ENCODE measurements at regions not wholly inside any gene's neighbourhood (a gene's known extent, or its start where the extent isn't known, plus 50 kb on each side); places are given as distances from the start of the nearest gene placed in this dataset.

DNA sequence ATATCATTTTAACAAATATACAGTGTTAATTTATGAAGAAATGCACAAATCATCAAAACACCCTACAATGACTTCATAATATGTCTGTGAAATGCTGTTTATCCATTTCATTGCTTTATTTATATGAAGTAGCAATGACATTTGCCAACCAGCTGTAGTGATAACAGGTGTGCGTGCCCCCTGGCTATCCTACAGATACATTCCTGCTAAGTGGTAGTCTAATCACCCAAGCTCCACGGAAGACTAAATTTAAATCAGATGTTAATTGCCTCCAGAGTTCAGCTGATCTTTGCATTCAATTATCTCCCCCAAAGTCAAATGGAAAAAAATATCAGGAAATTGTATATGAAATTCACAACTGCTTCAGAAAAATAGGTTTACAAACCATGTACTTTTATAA, 1164.2 kb upstream of the LRRN3 start:
- DNase-seq (ENCODE audit: low read depth) = no peak
- no peak overlapping the region for H3K4me3 ChIP-seq (ENCODE audit: low read depth, low read length)
- TF ChIP-seq, protein P1, sequence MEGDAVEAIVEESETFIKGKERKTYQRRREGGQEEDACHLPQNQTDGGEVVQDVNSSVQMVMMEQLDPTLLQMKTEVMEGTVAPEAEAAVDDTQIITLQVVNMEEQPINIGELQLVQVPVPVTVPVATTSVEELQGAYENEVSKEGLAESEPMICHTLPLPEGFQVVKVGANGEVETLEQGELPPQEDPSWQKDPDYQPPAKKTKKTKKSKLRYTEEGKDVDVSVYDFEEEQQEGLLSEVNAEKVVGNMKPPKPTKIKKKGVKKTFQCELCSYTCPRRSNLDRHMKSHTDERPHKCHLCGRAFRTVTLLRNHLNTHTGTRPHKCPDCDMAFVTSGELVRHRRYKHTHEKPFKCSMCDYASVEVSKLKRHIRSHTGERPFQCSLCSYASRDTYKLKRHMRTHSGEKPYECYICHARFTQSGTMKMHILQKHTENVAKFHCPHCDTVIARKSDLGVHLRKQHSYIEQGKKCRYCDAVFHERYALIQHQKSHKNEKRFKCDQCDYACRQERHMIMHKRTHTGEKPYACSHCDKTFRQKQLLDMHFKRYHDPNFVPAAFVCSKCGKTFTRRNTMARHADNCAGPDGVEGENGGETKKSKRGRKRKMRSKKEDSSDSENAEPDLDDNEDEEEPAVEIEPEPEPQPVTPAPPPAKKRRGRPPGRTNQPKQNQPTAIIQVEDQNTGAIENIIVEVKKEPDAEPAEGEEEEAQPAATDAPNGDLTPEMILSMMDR (IDR thresholded peaks at IDR 0.05; ENCODE audit: insufficient read depth, low read depth, low read length) = no peak

DNA sequence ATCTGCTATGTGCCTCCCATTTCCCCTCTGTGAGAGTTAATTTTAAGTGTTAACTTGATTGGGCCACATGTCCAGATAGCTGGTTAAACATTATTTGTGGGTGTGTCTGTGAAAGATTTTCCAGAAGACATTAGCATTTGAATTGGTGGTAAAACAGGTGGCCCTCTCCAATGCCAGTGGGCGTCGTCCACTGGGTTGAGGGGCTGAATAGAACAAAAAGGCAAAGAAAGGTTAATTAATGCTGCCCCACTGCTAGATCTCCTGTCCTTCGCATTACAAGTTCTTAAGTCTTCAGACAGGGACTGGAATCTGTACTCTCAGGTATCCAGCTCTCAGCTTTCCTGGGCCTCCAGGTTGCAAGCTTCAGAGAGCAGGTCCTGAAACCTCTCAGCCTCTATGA, 1160.9 kb upstream of the LRRN3 start:
- no peak overlapping the region for H3K4me3 ChIP-seq (ENCODE audit: low read depth, low read length)
- no peak for DNase-seq (ENCODE audit: low read depth)
- TF ChIP-seq, protein P1 (IDR thresholded peaks at IDR 0.05; ENCODE audit: insufficient read depth, low read depth, low read length) = no peak

DNA sequence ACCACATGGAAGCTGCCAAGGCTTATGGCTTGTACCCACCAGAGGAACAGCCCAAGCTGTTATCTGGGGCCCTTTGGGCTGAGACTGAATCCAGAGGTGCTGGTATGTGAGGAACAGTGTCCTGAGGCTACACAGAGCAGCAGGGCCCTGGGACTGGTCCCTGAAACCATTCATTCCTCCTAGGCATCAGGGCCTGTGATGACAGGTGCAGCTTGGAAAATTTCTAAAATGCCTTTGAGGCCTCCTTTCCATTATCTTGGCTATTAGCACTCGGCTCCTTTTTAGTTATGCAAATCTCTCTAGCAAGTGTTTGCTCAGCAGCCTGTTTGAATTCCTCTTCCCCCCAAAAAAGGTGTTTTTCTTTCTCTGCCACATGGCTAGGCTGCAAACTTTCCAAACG, 1151.7 kb upstream of the LRRN3 start:
- TF ChIP-seq, protein P1 (IDR thresholded peaks at IDR 0.05; ENCODE audit: insufficient read depth, low read depth, low read length) = no peak
- H3K4me3 ChIP-seq (ENCODE audit: low read depth, low read length) = no peak overlapping the region
- DNase-seq (ENCODE audit: low read depth) = no peak

DNA sequence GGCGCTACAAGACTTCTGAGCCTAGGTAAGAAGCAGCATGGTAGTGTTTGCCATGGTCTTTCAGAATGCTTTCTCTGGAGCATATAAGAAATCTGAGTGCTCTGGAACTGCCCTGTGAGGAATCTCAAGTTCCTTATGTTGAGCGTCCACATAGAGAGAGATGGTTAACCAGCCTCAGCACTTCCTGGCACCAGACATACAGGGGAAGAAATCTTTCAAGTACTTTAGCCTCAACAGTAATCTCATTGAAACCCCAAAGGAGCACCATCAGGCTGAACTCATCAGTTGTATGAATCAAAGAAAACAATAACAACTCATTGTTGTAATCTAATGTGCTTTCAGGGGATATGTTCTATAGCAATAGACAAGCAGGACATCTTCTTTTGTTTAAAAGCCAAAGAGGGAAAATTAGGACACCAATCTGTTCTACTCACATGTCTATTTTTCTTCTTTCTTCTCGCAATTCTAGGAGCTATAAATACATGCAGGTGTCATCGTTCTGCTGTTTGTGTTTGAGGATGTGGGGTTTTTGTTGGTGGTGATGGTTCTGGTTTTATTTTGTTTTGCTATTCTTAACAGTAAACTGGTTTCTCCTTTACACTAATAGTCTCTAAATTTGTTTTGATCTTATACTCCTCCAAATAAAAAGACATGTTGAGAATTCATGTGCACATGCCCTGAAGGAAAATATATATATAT, 1145.0 kb upstream of the LRRN3 start:
- TF ChIP-seq, protein P1 (IDR thresholded peaks at IDR 0.05; ENCODE audit: insufficient read depth, low read depth, low read length) = no peak
- no peak overlapping the region for H3K4me3 ChIP-seq (ENCODE audit: low read depth, low read length)
- no peak for DNase-seq (ENCODE audit: low read depth)

DNA sequence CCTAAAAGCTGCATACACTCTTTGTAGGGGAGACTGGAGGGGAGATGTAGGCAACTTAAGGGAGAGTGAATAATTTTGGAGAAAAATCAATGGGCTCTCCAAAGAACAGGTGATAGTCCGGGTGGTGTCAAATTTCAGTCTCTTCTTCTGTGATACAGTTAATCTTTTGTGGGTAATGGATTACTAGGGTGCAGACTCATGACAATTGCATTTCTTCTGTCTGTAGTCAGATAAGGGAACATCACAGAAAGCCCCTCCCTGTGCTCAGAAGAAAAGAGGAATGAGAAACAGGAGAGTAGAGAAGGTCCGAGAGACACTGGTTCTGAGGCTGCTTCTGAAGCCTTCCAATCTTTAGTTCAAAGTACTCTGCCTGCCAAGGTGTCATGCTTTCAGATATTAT, 1140.7 kb upstream of the LRRN3 start:
- TF ChIP-seq, protein P1 (IDR thresholded peaks at IDR 0.05; ENCODE audit: insufficient read depth, low read depth, low read length) = no peak
- no peak overlapping the region for H3K4me3 ChIP-seq (ENCODE audit: low read depth, low read length)
- DNase-seq (ENCODE audit: low read depth) = no peak

DNA sequence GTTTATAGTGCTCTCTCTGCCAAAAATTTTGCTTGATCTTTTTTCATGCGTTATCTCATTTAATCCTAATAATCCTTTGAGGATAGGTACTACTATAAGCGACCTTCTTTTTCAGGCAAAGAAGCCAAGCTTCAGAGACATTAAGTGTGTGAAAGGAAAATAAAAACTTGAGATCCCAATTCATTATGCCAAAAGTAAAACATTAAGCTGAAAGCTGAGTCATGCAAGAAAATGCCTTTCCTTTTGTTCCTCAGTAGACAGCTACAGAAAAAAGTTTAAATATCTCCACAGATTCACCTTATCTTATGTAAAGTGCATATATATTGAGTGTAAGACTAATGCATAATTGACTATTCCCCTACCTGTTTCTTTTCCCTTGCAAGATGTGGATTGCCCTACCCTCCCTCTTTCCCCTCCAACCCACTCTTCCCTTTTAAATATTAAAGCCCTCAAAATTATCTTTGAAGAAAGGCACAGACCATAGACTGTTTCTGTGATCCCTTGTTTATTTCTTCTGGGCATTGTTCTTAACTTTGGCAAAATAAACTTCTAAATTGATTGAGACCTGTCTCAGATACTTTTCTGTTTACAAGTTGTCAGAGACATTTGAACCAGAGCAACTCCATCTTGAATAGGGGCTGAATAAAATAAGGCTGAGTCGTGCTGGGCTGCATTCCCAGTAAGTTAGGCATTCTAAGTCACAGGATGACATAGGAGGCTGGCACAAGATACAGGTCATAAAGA, 1139.9 kb upstream of the LRRN3 start:
- DNase-seq (ENCODE audit: low read depth) = no peak
- TF ChIP-seq, protein P1 (IDR thresholded peaks at IDR 0.05; ENCODE audit: insufficient read depth, low read depth, low read length) = no peak
- H3K4me3 ChIP-seq (ENCODE audit: low read depth, low read length) = no peak overlapping the region
